ENCODE measurements at regions not wholly inside any gene's neighbourhood (a gene's known extent, or its start where the extent isn't known, plus 50 kb on each side); places are given as distances from the start of the nearest gene placed in this dataset.
"Not testable (repeated sequence)": the region's sequence is repeated elsewhere in the genome, so short reads cannot be mapped to it uniquely, and the experiment has no call there.

DNA sequence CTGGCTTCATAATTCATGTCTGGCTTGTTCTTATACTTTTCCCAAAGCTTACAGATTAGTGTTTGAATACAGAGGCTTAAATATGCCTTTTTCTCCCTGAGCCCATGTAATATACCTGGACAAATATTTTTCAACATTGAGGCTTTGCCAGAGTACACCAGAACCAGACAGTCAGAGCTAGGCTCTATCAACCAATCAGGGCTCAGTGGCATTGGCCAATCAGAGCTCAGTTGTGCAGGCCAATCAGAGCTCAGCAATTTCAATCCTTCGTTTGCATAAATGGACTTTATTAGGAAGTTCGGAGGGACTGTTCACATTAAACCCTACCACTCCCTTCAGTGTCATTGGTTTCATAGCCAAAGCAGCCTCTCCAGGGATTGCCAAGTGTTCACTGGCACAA is 51.2 kb upstream of the TMSB15B start:
- TF ChIP-seq, protein P1, sequence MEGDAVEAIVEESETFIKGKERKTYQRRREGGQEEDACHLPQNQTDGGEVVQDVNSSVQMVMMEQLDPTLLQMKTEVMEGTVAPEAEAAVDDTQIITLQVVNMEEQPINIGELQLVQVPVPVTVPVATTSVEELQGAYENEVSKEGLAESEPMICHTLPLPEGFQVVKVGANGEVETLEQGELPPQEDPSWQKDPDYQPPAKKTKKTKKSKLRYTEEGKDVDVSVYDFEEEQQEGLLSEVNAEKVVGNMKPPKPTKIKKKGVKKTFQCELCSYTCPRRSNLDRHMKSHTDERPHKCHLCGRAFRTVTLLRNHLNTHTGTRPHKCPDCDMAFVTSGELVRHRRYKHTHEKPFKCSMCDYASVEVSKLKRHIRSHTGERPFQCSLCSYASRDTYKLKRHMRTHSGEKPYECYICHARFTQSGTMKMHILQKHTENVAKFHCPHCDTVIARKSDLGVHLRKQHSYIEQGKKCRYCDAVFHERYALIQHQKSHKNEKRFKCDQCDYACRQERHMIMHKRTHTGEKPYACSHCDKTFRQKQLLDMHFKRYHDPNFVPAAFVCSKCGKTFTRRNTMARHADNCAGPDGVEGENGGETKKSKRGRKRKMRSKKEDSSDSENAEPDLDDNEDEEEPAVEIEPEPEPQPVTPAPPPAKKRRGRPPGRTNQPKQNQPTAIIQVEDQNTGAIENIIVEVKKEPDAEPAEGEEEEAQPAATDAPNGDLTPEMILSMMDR (IDR thresholded peaks at IDR 0.05): no peak
- peaks cover 47% of the 10 kb centered on the region for H3K36me3 Mint-ChIP-seq (ENCODE audit: low read depth)
- no peaks in the 10 kb centered on the region for H3K27me3 Mint-ChIP-seq (ENCODE audit: low read depth, poor library complexity)
- H3K4me3 Mint-ChIP-seq: no peak overlapping the region
- H3K4me1 Mint-ChIP-seq: no peaks in the 10 kb centered on the region
- H3K9me3 Mint-ChIP-seq: peaks cover 71% of the 10 kb centered on the region
- H3K27ac Mint-ChIP-seq: no peak overlapping the region
- DNase-seq: no peak

DNA sequence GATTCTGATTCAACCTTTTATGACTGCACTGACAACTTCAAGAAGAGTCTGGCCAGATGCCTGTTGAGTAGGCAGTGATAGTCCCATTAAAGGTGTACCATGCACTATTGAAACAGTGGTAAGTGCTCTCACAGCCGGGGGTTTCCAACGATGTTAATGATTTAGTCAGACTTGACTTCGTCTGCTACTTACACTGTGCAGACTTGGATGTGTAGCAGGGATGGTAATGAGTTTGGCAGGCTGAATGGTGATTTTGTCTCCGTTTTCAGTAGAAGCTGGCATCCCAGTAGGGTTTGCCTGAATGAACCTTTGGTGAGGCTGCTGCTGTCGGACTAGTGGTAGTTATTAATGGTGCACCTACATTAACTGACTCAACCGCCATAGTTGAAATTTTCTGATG is 52.0 kb upstream of the TMSB15B start:
- DNase-seq: no peak
- Mint-ChIP-seq H3K27me3 (ENCODE audit: low read depth, poor library complexity) (no peaks in the 10 kb centered on the region), H3K36me3 (ENCODE audit: low read depth) (peaks cover 51% of the 10 kb centered on the region), H3K27ac (no peak overlapping the region), H3K4me1 (no peaks in the 10 kb centered on the region), H3K9me3 (peaks cover 79% of the 10 kb centered on the region), H3K4me3 (no peak overlapping the region)
- TF ChIP-seq, protein P1 (IDR thresholded peaks at IDR 0.05): no peak

DNA sequence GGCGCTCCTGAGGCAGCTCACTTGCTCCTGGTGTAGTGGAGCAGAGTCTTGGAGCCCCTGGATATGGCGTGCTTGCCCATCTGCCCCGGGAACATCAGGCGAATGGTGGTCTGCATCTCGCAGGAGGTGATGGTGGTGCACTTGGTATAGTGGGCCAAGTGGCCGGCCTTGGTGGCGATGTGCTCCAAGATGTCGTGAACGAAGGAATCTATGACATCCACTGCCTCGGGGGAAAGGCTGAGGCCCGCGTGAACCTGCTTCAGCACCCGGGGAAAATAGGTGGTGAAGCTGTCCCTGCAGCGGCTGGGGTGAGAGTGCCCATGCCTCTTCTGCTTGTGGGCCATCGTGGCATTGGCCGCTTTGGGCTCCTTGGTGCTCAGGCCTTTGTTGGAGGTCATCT is 58.1 kb upstream of the TMSB15B start:
- Mint-ChIP-seq H3K4me1 (no peaks in the 10 kb centered on the region), H3K36me3 (ENCODE audit: low read depth) (peaks cover 45% of the 10 kb centered on the region), H3K4me3 (no peak overlapping the region), H3K27me3 (ENCODE audit: low read depth, poor library complexity) (no peaks in the 10 kb centered on the region), H3K27ac (no peak overlapping the region), H3K9me3 (peaks cover 90% of the 10 kb centered on the region)
- no peak for DNase-seq
- TF ChIP-seq, protein P1 (IDR thresholded peaks at IDR 0.05): no peak

DNA sequence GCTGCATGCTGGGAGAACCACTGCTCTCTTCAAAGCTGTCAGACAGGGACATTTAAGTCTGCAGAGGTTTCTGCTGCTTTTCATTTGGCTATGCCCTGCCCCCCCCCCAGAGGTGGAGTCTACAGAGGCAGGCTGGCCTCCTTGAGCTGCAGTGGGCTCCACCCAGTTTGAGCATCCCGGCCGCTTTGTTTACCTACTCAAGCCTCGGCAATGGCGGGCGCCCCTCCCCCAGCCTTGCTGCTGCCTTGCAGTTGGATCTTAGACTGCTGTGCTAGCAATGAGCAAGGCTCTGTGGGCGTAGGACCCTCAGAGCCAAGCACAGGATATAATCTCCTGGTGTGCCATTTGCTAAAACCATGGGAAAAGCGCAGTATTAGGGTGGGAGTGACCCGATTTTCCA is 59.8 kb upstream of the TMSB15B start:
- Mint-ChIP-seq H3K36me3 (ENCODE audit: low read depth) (peaks cover 38% of the 10 kb centered on the region), H3K9me3 (peaks cover 90% of the 10 kb centered on the region)
- not testable (repeated sequence) for DNase-seq; H3K27ac Mint-ChIP-seq; H3K4me1 Mint-ChIP-seq; H3K27me3 Mint-ChIP-seq (ENCODE audit: low read depth, poor library complexity); H3K4me3 Mint-ChIP-seq

DNA sequence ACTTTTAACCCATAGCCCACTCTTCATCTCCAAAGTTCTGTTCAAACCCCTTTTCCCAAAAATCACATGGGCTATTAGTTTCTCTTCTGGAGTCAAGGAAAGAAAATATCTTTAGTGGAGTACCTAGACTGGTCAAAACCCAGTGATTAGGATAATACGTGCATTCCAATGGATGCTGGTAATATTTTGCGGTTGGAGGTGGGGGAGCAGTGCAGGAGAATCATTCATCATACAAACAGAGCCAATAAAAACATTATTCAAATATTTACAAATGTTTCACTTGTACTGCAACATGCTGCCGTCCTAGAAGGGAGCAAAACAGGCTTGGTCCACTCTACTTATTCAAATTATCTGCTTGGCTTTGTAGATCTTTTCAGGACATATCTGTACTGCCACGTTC is 57.2 kb upstream of the RAB9B start:
- Mint-ChIP-seq H3K4me1 (no peaks in the 10 kb centered on the region), H3K36me3 (ENCODE audit: low read depth) (peaks cover 11% of the 10 kb centered on the region), H3K4me3 (no peak overlapping the region), H3K27me3 (ENCODE audit: low read depth, poor library complexity) (no peaks in the 10 kb centered on the region), H3K9me3 (peaks cover 49% of the 10 kb centered on the region), H3K27ac (no peak overlapping the region)
- TF ChIP-seq, protein P1 (IDR thresholded peaks at IDR 0.05): no peak
- DNase-seq: no peak

DNA sequence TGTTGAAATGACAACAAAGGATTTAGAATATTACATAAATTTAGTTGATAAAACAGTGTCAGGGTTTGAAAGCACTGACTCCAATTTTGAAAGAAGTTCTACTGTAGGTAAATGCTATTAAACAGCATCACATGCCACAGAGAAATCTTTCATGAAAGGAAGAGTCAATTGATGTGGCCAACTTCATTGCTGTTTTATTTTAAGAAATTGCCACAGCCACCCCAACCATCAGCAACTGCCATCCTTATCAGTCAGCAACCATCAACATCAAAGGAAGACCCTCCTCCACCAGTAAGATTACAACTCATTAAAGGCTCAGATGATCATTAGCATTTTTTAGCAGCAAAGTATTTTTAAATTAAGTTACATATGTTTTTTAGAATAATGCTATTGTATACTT is 54.6 kb upstream of the RAB9B start:
- Mint-ChIP-seq H3K4me3 (no peak overlapping the region), H3K36me3 (ENCODE audit: low read depth) (peaks cover 11% of the 10 kb centered on the region)

More for the DNA sequence above, 54.6 kb upstream of the RAB9B start:
- no peak for DNase-seq
- no peaks in the 10 kb centered on the region for H3K27me3 Mint-ChIP-seq (ENCODE audit: low read depth, poor library complexity)
- peaks cover 50% of the 10 kb centered on the region for H3K9me3 Mint-ChIP-seq
- H3K27ac Mint-ChIP-seq: no peak overlapping the region
- no peaks in the 10 kb centered on the region for H3K4me1 Mint-ChIP-seq
- TF ChIP-seq, protein P1 (IDR thresholded peaks at IDR 0.05): no peak

Data from nephron progenitor cell (in vitro differentiated cells).